K562 (cell line): ENCODE measurements at regions not wholly inside any gene's neighbourhood (a gene's known extent, or its start where the extent isn't known, plus 50 kb on each side); places are given as distances from the start of the nearest gene placed in this dataset.

ENCODE experiments used
- ATAC-seq: fragments of 200-7000 bp; cut with Tn5 transposase; 3 replicates; pipeline ENCODE4 v1.9.1; 2020; ENCODE audit warnings: moderate library complexity
- BruUV-seq: library from RNA; stranded (reverse); fragments of 400-500 nt; replicated peaks from 2 replicates; lab custom pipeline; 2021; lab: Mats Ljungman, UMichigan
- CTCF ChIA-PET: fragments of 300-600 bp; formaldehyde crosslinking; extraction: SDS; loops from one replicate; lab custom pipeline; 2021; ENCODE audit warnings: low intra/inter-chr PET ratio; lab: Yijun Ruan, JAX
- POLR2A ChIA-PET: fragments of 300-600, 350-650 bp; sonication (Branson Sonifier 250); formaldehyde crosslinking; extraction: SDS; loops from one replicate; lab custom pipeline; 2021; ENCODE audit warnings: antibody characterized with exemption, inconsistent platforms; lab: Yijun Ruan, JAX
- DNase-seq, 4 experiments: peaks; one replicate each; pipeline versions ENCODE4 v3.0.0 to v3.0.0-alpha.2; 2011 to 2018; ENCODE audit warnings: low spot score in 3 of 4, mixed read lengths in 3 of 4; ENCODE audit errors: extremely low read depth in 1 of 4
- FAIRE-seq: peaks from 2 replicates; lab custom pipeline; 2011; peaks lifted over from hg19 to GRCh38; lab: Jason Lieb, UNC
- H2AFZ ChIP-seq: 2 replicates; pipeline ENCODE4 v1.6.0; 2011; ENCODE audit warnings: low read depth, low read length, control low read depth, inconsistent platforms
- H3K27ac ChIP-seq: fragments of 200-600 bp; 3 replicates; pipeline ENCODE4 v1.8.0; 2011; ENCODE audit warnings: low read depth, mild to moderate bottlenecking, control low read depth, inconsistent platforms, low read length, moderate library complexity, mixed read lengths; ENCODE audit errors: extremely low read depth
- H3K27me3 ChIP-seq, 2 experiments: fragments of 300-600 bp in 1 of 2; 2 replicates in 1 of 2; 3 replicates in 1 of 2; pipeline versions ENCODE4 v1.6.0 to v1.8.0; 2011; ENCODE audit warnings: inconsistent platforms in 2 of 2, low read length in 2 of 2, mild to moderate bottlenecking in 1 of 2, mixed read lengths in 1 of 2, moderate library complexity in 1 of 2; ENCODE audit not compliant: control insufficient read depth in 2 of 2, insufficient read depth in 2 of 2
- H3K36me3 ChIP-seq: fragments of 300-600 bp; 3 replicates; pipeline ENCODE4 v1.8.0; 2011; ENCODE audit warnings: mild to moderate bottlenecking, low read length, inconsistent platforms; ENCODE audit not compliant: control insufficient read depth, insufficient read depth
- H3K4me1 ChIP-seq, 2 experiments: fragments of 200-600 bp in 1 of 2; replicated peaks in 1 of 2; 2 replicates in 1 of 2; 3 replicates in 1 of 2; pipeline versions ENCODE4 v1.5.1 to v1.8.0; 2011; ENCODE audit warnings: inconsistent platforms in 2 of 2, low read length in 2 of 2, mild to moderate bottlenecking in 1 of 2, mixed read lengths in 1 of 2, moderate library complexity in 1 of 2; ENCODE audit not compliant: control insufficient read depth in 2 of 2, insufficient read depth in 2 of 2
- H3K4me2 ChIP-seq: 2 replicates; pipeline ENCODE4 v1.6.1; 2011; ENCODE audit warnings: low read length, control low read depth, inconsistent platforms, mixed read lengths; ENCODE audit not compliant: insufficient read depth
- H3K4me3 ChIP-seq: fragments of 200-600 bp; sonication (generic), shearing (Covaris generic); 2 replicates; pipeline ENCODE4 v1.5.1; 2016; ENCODE audit warnings: control low read depth, inconsistent platforms
- H3K79me2 ChIP-seq: fragments of 200-600 bp; 3 replicates; pipeline ENCODE4 v1.8.0; 2011; ENCODE audit warnings: low read length, inconsistent platforms; ENCODE audit not compliant: control insufficient read depth, insufficient read depth
- H3K9ac ChIP-seq, 2 experiments: 2 replicates each; pipeline versions ENCODE4 v1.6.0 to v1.6.1; 2011; ENCODE audit warnings: low read depth in 2 of 2, low read length in 2 of 2, control low read depth in 1 of 2, inconsistent platforms in 1 of 2, mild to moderate bottlenecking in 1 of 2, mixed read lengths in 1 of 2; ENCODE audit not compliant: insufficient read depth in 1 of 2
- H3K9me1 ChIP-seq: one replicate; pipeline ENCODE4 v1.6.0; 2011; ENCODE audit warnings: inconsistent platforms, mild to moderate bottlenecking, low read length, moderate library complexity; ENCODE audit not compliant: control insufficient read depth, insufficient read depth
- H3K9me3 ChIP-seq: replicated peaks from 2 replicates; pipeline ENCODE4 v1.5.1; 2011; ENCODE audit warnings: low read depth, low read length, inconsistent platforms; ENCODE audit not compliant: control insufficient read depth, insufficient read depth
- H4K20me1 ChIP-seq: replicated peaks from 2 replicates; pipeline ENCODE4 v1.6.1; 2011; ENCODE audit warnings: low read length, inconsistent platforms, mixed read lengths; ENCODE audit not compliant: control insufficient read depth, insufficient read depth
- CHCHD3 ChIP-seq: fragments of 250-450 bp; sonication (Bioruptor Pico); IDR thresholded peaks from 2 replicates; pipeline ENCODE4 v2.1.2; 2022; ENCODE audit warnings: mild to moderate bottlenecking
- CREBBP ChIP-seq: IDR thresholded peaks from one replicate; pipeline ENCODE4 v1.6.1; 2012; ENCODE audit warnings: low read depth, mild to moderate bottlenecking, control low read depth, inconsistent platforms, low read length
- ELF4 ChIP-seq: fragments of 450-650 bp; formaldehyde crosslinking; IDR thresholded peaks from 2 replicates; pipeline ENCODE4 v1.4.0; 2022; ENCODE audit warnings: missing genetic modification characterization
- ETV5 ChIP-seq: sonication (generic); formaldehyde crosslinking; IDR thresholded peaks from 2 replicates; pipeline ENCODE4 v1.4.0; 2020; ENCODE audit warnings: low read depth, mild to moderate bottlenecking, missing genetic modification reagents
- MEF2A ChIP-seq: IDR thresholded peaks from 2 replicates; pipeline ENCODE4 v1.6.1; 2011; ENCODE audit warnings: low read depth, mild to moderate bottlenecking, low read length, moderate library complexity; ENCODE audit not compliant: control insufficient read depth
- PCBP1 ChIP-seq: fragments of 200-400 bp; formaldehyde crosslinking; IDR thresholded peaks from 2 replicates; pipeline ENCODE4 v1.6.1; 2018; ENCODE audit warnings: mild to moderate bottlenecking, low read depth, low read length; ENCODE audit not compliant: poor library complexity, severe bottlenecking
- PPARD ChIP-seq: fragments of 250-450 bp; sonication (Bioruptor Pico); IDR thresholded peaks from 2 replicates; pipeline ENCODE4 v1.8.0; 2022; ENCODE audit warnings: inconsistent platforms, mild to moderate bottlenecking, moderate library complexity
- ZNF408 ChIP-seq: fragments of 250-450 bp; sonication (Bioruptor Pico); IDR thresholded peaks from 2 replicates; pipeline ENCODE4 v1.4.0; 2020; ENCODE audit warnings: low read depth, mild to moderate bottlenecking, moderate library complexity
- in situ Hi-C: fragments of 300-500 bp; cut with MboI; formaldehyde crosslinking; loops from 4 replicates; pipeline ENCODE4 v1.15.0; 2018; ENCODE audit warnings: inconsistent platforms, mixed read lengths
- intact Hi-C: fragments of 100-400 bp; cut with micrococcal nuclease; formaldehyde crosslinking; loops from 2 replicates; pipeline ENCODE4 v1.14.2; 2022
- TF ChIP-seq, protein P1 (sequence below): fragments of 250-450 bp; sonication (Bioruptor Pico); IDR thresholded peaks from 2 replicates; pipeline ENCODE4 v1.4.0; 2020; ENCODE audit warnings: mild to moderate bottlenecking, moderate library complexity, borderline replicate concordance
- TF ChIP-seq, protein P2 (sequence below): sonication (generic); formaldehyde crosslinking; IDR thresholded peaks from 2 replicates; pipeline ENCODE4 v1.8.1; 2022; ENCODE audit warnings: missing genetic modification reagents
- TF ChIP-seq, protein P3 (sequence below): fragments of 450-650 bp; formaldehyde crosslinking; IDR thresholded peaks from 2 replicates; pipeline ENCODE4 v1.4.0; 2022; ENCODE audit warnings: missing genetic modification characterization

DNA sequence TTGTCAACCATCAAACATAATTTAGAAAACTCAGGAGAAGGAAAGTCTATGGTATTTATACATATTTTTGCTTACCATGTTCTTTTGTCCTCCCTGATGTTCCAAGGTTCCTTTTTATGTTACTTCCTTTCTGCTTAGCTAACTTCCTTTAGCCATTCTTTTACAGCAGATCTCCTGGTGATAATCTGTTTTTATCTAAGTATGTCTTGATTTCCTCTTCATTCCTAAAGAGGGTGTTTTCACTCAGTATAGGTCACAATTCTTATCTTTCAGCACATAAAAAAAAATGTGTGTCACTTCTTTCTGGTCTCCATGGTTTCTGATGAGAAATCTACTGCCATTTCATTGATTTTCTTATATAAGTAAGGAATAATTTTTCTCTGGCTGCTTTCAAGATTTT is 384.4 kb upstream of the PDE4D start:
- in situ Hi-C loops (no loop called here), intact Hi-C loops (no loop called here)
- POLR2A ChIA-PET, result no interaction called here
- H3K4me2 ChIP-seq, result no peak overlapping the region
- H3K27me3 ChIP-seq, result no peaks in the 10 kb centered on the region
- BruUV-seq, result no TSS peak
- no peak for DNase-seq
- ATAC-seq, result no peak
- no peaks in the 10 kb centered on the region for H3K79me2 ChIP-seq
- no peaks in the 10 kb centered on the region for H3K4me1 ChIP-seq
- no peaks in the 10 kb centered on the region for H4K20me1 ChIP-seq
- FAIRE-seq, result no peak
- CTCF ChIA-PET, result no interaction called here
- no peak overlapping the region for H3K27ac ChIP-seq
- no peak overlapping the region for H2AFZ ChIP-seq
- no peaks in the 10 kb centered on the region for H3K9me3 ChIP-seq
- H3K4me3 ChIP-seq, result no peak overlapping the region
- H3K36me3 ChIP-seq, result no peaks in the 10 kb centered on the region
- TF ChIP-seq, protein P1, sequence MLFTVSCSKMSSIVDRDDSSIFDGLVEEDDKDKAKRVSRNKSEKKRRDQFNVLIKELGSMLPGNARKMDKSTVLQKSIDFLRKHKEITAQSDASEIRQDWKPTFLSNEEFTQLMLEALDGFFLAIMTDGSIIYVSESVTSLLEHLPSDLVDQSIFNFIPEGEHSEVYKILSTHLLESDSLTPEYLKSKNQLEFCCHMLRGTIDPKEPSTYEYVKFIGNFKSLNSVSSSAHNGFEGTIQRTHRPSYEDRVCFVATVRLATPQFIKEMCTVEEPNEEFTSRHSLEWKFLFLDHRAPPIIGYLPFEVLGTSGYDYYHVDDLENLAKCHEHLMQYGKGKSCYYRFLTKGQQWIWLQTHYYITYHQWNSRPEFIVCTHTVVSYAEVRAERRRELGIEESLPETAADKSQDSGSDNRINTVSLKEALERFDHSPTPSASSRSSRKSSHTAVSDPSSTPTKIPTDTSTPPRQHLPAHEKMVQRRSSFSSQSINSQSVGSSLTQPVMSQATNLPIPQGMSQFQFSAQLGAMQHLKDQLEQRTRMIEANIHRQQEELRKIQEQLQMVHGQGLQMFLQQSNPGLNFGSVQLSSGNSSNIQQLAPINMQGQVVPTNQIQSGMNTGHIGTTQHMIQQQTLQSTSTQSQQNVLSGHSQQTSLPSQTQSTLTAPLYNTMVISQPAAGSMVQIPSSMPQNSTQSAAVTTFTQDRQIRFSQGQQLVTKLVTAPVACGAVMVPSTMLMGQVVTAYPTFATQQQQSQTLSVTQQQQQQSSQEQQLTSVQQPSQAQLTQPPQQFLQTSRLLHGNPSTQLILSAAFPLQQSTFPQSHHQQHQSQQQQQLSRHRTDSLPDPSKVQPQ (CRISPR knock-in tag), result no peak
- no peak for TF ChIP-seq CHCHD3 (CRISPR knock-in tag)
- no peak for TF ChIP-seq CREBBP
- no peak for TF ChIP-seq ETV5 (CRISPR knock-in tag)
- TF ChIP-seq, protein P2, sequence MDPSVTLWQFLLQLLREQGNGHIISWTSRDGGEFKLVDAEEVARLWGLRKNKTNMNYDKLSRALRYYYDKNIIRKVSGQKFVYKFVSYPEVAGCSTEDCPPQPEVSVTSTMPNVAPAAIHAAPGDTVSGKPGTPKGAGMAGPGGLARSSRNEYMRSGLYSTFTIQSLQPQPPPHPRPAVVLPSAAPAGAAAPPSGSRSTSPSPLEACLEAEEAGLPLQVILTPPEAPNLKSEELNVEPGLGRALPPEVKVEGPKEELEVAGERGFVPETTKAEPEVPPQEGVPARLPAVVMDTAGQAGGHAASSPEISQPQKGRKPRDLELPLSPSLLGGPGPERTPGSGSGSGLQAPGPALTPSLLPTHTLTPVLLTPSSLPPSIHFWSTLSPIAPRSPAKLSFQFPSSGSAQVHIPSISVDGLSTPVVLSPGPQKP (CRISPR knock-in tag), result no peak
- TF ChIP-seq ELF4 (CRISPR knock-in tag), result no peak
- TF ChIP-seq, protein P3, sequence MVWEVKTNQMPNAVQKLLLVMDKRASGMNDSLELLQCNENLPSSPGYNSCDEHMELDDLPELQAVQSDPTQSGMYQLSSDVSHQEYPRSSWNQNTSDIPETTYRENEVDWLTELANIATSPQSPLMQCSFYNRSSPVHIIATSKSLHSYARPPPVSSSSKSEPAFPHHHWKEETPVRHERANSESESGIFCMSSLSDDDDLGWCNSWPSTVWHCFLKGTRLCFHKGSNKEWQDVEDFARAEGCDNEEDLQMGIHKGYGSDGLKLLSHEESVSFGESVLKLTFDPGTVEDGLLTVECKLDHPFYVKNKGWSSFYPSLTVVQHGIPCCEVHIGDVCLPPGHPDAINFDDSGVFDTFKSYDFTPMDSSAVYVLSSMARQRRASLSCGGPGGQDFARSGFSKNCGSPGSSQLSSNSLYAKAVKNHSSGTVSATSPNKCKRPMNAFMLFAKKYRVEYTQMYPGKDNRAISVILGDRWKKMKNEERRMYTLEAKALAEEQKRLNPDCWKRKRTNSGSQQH (CRISPR knock-in tag), result no peak
- TF ChIP-seq MEF2A, result no peak
- no peak for TF ChIP-seq PCBP1
- no peak for TF ChIP-seq PPARD (CRISPR knock-in tag)
- no peak for TF ChIP-seq ZNF408 (CRISPR knock-in tag)
- no peaks in the 10 kb centered on the region for H3K9me1 ChIP-seq
- no peak overlapping the region for H3K9ac ChIP-seq
